Activated CD4-positive, alpha-beta T cell treated with anti-CD3 and anti-CD28 coated beads, Interleukin-2, Interleukin-4, amounts not matched to agents 100 ng/mL and 50 ng/mL, durations not matched to agents 16 hours and 8 hours (primary cell): ENCODE measurements at regions not wholly inside any gene's neighbourhood (a gene's known extent, or its start where the extent isn't known, plus 50 kb on each side); places are given as distances from the start of the nearest gene placed in this dataset.
A peak's percentile ranks its signal among the peaks of the same experiment; 100 is the strongest.
"Not testable (repeated sequence)": the region's sequence is repeated elsewhere in the genome, so short reads cannot be mapped to it uniquely, and the experiment has no call there.

Experiments
- DNase-seq: peaks from one replicate; pipeline ENCODE4 v3.0.0-alpha.2; 2020; ENCODE audit warnings: low spot score

GRCh38 chr4:4045823-4046222 lies 180.9 kb downstream of the OTOP1 start:
- DNase-seq: not testable (repeated sequence)

- DNase-seq: not testable (repeated sequence)
Observed at GRCh38 chr4:4046686-4047085, 180.0 kb downstream of the OTOP1 start.

GRCh38 chr4:4047202-4047601 lies 179.5 kb downstream of the OTOP1 start:
- not testable (repeated sequence) for DNase-seq

GRCh38 chr4:4048227-4048626 lies 178.5 kb downstream of the OTOP1 start:
- not testable (repeated sequence) for DNase-seq

GRCh38 chr4:4050781-4051180 lies 175.9 kb downstream of the OTOP1 start:
- DNase-seq: not testable (repeated sequence)

- not testable (repeated sequence) for DNase-seq
Observed at GRCh38 chr4:4052933-4053332, 173.8 kb downstream of the OTOP1 start.

- not testable (repeated sequence) for DNase-seq
Observed at GRCh38 chr4:4057226-4057625, 169.5 kb downstream of the OTOP1 start.

GRCh38 chr4:4084171-4084570 lies 142.6 kb downstream of the OTOP1 start:
- DNase-seq: not testable (repeated sequence)

GRCh38 chr4:4089716-4090419 lies 136.9 kb downstream of the OTOP1 start:
- DNase-seq: not testable (repeated sequence)

GRCh38 chr4:4090720-4091119 lies 136.0 kb downstream of the OTOP1 start:
- DNase-seq: not testable (repeated sequence)

- not testable (repeated sequence) for DNase-seq
Observed at GRCh38 chr4:4092159-4092558, 134.6 kb downstream of the OTOP1 start.

- DNase-seq: not testable (repeated sequence)
Observed at GRCh38 chr4:4099610-4100009, 127.1 kb downstream of the OTOP1 start.

GRCh38 chr4:4106923-4107322 lies 119.8 kb downstream of the OTOP1 start:
- not testable (repeated sequence) for DNase-seq

GRCh38 chr4:4107411-4108107 lies 119.2 kb downstream of the OTOP1 start:
- peak; percentile 64 for DNase-seq

GRCh38 chr4:4115381-4115780 lies 111.3 kb downstream of the OTOP1 start:
- not testable (repeated sequence) for DNase-seq

- DNase-seq: peak; percentile 17
Observed at GRCh38 chr4:4116901-4117300, 109.8 kb downstream of the OTOP1 start.

- DNase-seq: not testable (repeated sequence)
Observed at GRCh38 chr4:4134368-4134767, 92.4 kb downstream of the OTOP1 start.

GRCh38 chr4:4136621-4137020 lies 90.1 kb downstream of the OTOP1 start:
- DNase-seq: not testable (repeated sequence)
